IMR-90 (cell line): ENCODE measurements at regions not wholly inside any gene's neighbourhood (a gene's known extent, or its start where the extent isn't known, plus 50 kb on each side); places are given as distances from the start of the nearest gene placed in this dataset.

ENCODE experiments used
- ATAC-seq: fragments of 200-7000 bp; cut with Tn5 transposase; 2 replicates; pipeline ENCODE4 v1.9.1; 2020; ENCODE audit warnings: low read depth, mild to moderate bottlenecking, moderate library complexity
- BruUV-seq: library from RNA; stranded (reverse); fragments of 400-500 nt; replicated peaks from 2 replicates; lab custom pipeline; 2021; lab: Mats Ljungman, UMichigan
- CTCF ChIA-PET: fragments of 300-600 bp; formaldehyde crosslinking; extraction: SDS; loops from one replicate; lab custom pipeline; 2021; ENCODE audit warnings: antibody characterized with exemption; lab: Yijun Ruan, JAX
- POLR2A ChIA-PET: fragments of 300-600 bp; sonication (Branson Sonifier 250); formaldehyde crosslinking; loops from one replicate; lab custom pipeline; 2022; ENCODE audit warnings: antibody characterized with exemption; ENCODE audit not compliant: unreplicated experiment; lab: Charles Lee
- DNase-seq: peaks from one replicate; pipeline ENCODE4 v3.0.0; 2013
- H2AFZ ChIP-seq: replicated peaks from 2 replicates; pipeline ENCODE3; 2013; ENCODE audit warnings: low read length, mild to moderate bottlenecking; ENCODE audit not compliant: poor library complexity
- H2AK5ac ChIP-seq: 2 replicates; pipeline ENCODE4 v1.6.1; 2013; ENCODE audit warnings: low read depth, low read length, inconsistent platforms
- H2AK9ac ChIP-seq: replicated peaks from 2 replicates; pipeline ENCODE3; 2013; ENCODE audit warnings: mild to moderate bottlenecking, low read depth, low read length, moderate library complexity; ENCODE audit not compliant: poor library complexity
- H2BK120ac ChIP-seq: 2 replicates; pipeline ENCODE4 v1.6.1; 2013; ENCODE audit warnings: low read depth, low read length, inconsistent platforms
- H2BK15ac ChIP-seq: 3 replicates; pipeline ENCODE4 v1.6.1; 2013; ENCODE audit warnings: low read depth, low read length, inconsistent platforms
- H2BK20ac ChIP-seq: 2 replicates; pipeline ENCODE4 v1.6.1; 2013; ENCODE audit warnings: low read depth, mild to moderate bottlenecking, inconsistent platforms, low read length, moderate library complexity
- H2BK5ac ChIP-seq: 2 replicates; pipeline ENCODE4 v1.6.1; 2013; ENCODE audit warnings: mild to moderate bottlenecking, low read depth, low read length, inconsistent platforms; ENCODE audit not compliant: poor library complexity, severe bottlenecking
- H3K14ac ChIP-seq: replicated peaks from 2 replicates; pipeline ENCODE4 v1.6.1; 2013; ENCODE audit warnings: low read depth, low read length, inconsistent platforms
- H3K18ac ChIP-seq: 2 replicates; pipeline ENCODE4 v1.6.1; 2013; ENCODE audit warnings: low read depth, low read length, control low read depth
- H3K23ac ChIP-seq: 2 replicates; pipeline ENCODE4 v1.6.1; 2013; ENCODE audit warnings: low read depth, low read length, inconsistent platforms
- H3K27ac ChIP-seq: 2 replicates; pipeline ENCODE4 v1.5.1; 2013; ENCODE audit warnings: mild to moderate bottlenecking, control low read depth, low read length; ENCODE audit not compliant: insufficient read depth
- H3K27me3 ChIP-seq: 2 replicates; pipeline ENCODE4 v1.6.1; 2013; ENCODE audit warnings: low read length; ENCODE audit not compliant: control insufficient read depth, insufficient read depth
- H3K36me3 ChIP-seq: 2 replicates; pipeline ENCODE4 v1.6.1; 2013; ENCODE audit warnings: low read length, mixed read lengths; ENCODE audit not compliant: control insufficient read depth, insufficient read depth
- H3K4ac ChIP-seq: 2 replicates; pipeline ENCODE4 v1.6.1; 2013; ENCODE audit warnings: low read depth, low read length, inconsistent platforms
- H3K4me1 ChIP-seq: 2 replicates; pipeline ENCODE4 v1.6.1; 2013; ENCODE audit warnings: low read length, mixed read lengths; ENCODE audit not compliant: control insufficient read depth, insufficient read depth
- H3K4me2 ChIP-seq: 2 replicates; pipeline ENCODE4 v1.6.1; 2013; ENCODE audit warnings: low read depth, mild to moderate bottlenecking, control low read depth, low read length, moderate library complexity
- H3K4me3 ChIP-seq: 2 replicates; pipeline ENCODE4 v1.5.1; 2013; ENCODE audit warnings: low read depth, mild to moderate bottlenecking, control low read depth, low read length, moderate library complexity; ENCODE audit not compliant: insufficient read depth
- H3K56ac ChIP-seq: 2 replicates; pipeline ENCODE4 v1.6.1; 2013; ENCODE audit warnings: low read length, inconsistent platforms; ENCODE audit not compliant: insufficient read depth; ENCODE audit errors: extremely low read depth
- H3K79me1 ChIP-seq, 2 experiments: 2 replicates each; pipeline ENCODE4 v1.6.1; 2013; ENCODE audit warnings: low read length in 2 of 2, inconsistent platforms in 1 of 2, low read depth in 1 of 2
- H3K9ac ChIP-seq: 2 replicates; pipeline ENCODE4 v1.6.1; 2013; ENCODE audit warnings: low read depth, low read length, control low read depth
- H3K9me1 ChIP-seq: 2 replicates; pipeline ENCODE4 v1.6.1; 2013; ENCODE audit warnings: low read length, inconsistent platforms; ENCODE audit not compliant: insufficient read depth
- H3K9me3 ChIP-seq: 2 replicates; pipeline ENCODE4 v1.6.1; 2013; ENCODE audit warnings: low read length; ENCODE audit not compliant: control insufficient read depth, insufficient read depth
- H4K20me1 ChIP-seq: 2 replicates; pipeline ENCODE4 v1.6.1; 2013; ENCODE audit warnings: low read length, inconsistent platforms; ENCODE audit not compliant: insufficient read depth
- H4K5ac ChIP-seq: 2 replicates; pipeline ENCODE4 v1.6.1; 2013; ENCODE audit warnings: mild to moderate bottlenecking, low read depth, low read length, control low read depth
- H4K8ac ChIP-seq, 2 experiments: 2 replicates each; pipeline ENCODE4 v1.6.1; 2013; ENCODE audit warnings: low read depth in 2 of 2, low read length in 2 of 2, control low read depth in 1 of 2, inconsistent platforms in 1 of 2
- H4K91ac ChIP-seq: 2 replicates; pipeline ENCODE4 v1.6.1; 2013; ENCODE audit warnings: low read depth, low read length, inconsistent platforms; ENCODE audit not compliant: insufficient read depth
- BHLHE40 ChIP-seq: fragments of 150-350 bp; IDR thresholded peaks from 2 replicates; pipeline ENCODE4 v1.6.1; 2016; ENCODE audit warnings: mild to moderate bottlenecking, low read depth, low read length
- FOS ChIP-seq: fragments of 150-350 bp; IDR thresholded peaks from 2 replicates; pipeline ENCODE4 v1.6.1; 2016; ENCODE audit warnings: low read depth, low read length
- MAFK ChIP-seq: IDR thresholded peaks from 2 replicates; pipeline ENCODE4 v1.6.1; 2012; ENCODE audit warnings: low read depth, low read length, improper control_type of control experiment
- NFE2L2 ChIP-seq: fragments of 150-350 bp; IDR thresholded peaks from 2 replicates; pipeline ENCODE4 v1.6.1; 2016; ENCODE audit warnings: low read depth, mild to moderate bottlenecking, low read length
- RAD21 ChIP-seq: IDR thresholded peaks from 2 replicates; pipeline ENCODE4 v1.6.1; 2012; ENCODE audit warnings: low read length, improper control_type of control experiment
- SMC3 ChIP-seq: fragments of 150-350 bp; IDR thresholded peaks from 2 replicates; pipeline ENCODE4 v1.6.1; 2016; ENCODE audit warnings: low read depth, mild to moderate bottlenecking, antibody characterized with exemption, low read length, moderate library complexity
- USF2 ChIP-seq: fragments of 150-350 bp; IDR thresholded peaks from 2 replicates; pipeline ENCODE4 v1.6.1; 2017; ENCODE audit warnings: mild to moderate bottlenecking, antibody characterized with exemption, low read length, low read depth
- WGBS, 2 experiments: methylation state at CpG; one replicate each; pipeline versions ENCODE4 v1.1.5 to v1.1.7; 2013; ENCODE audit warnings: missing lambda C conversion rate in 2 of 2; ENCODE audit not compliant: insufficient read length in 1 of 2; ENCODE audit errors: extremely low coverage in 2 of 2; 5-methylcytosine and 5-hydroxymethylcytosine counted together
- dilution Hi-C: fragments of 300-500 bp; cut with HindIII; formaldehyde crosslinking; loops from one replicate; pipeline ENCODE4 v1.14.3; 2018; ENCODE audit warnings: low sequenced_read_pairs; ENCODE audit not compliant: unreplicated experiment
- in situ Hi-C: fragments of 300-500 bp; cut with MboI; formaldehyde crosslinking; loops from 3 replicates; pipeline ENCODE4 v1.14.3; 2019; ENCODE audit warnings: low sequenced_read_pairs, inconsistent platforms, mixed read lengths
- intact Hi-C: fragments of 100-400 bp; cut with micrococcal nuclease; formaldehyde crosslinking; loops from 2 replicates; pipeline ENCODE4 v1.10.0; 2022
- TF ChIP-seq, protein P1 (sequence below): conservative IDR thresholded peaks from 2 replicates; pipeline ENCODE4 v1.5.1; 2012; ENCODE audit warnings: mild to moderate bottlenecking, low read depth, low read length, improper control_type of control experiment

GRCh38 chr21:35962917-35963316 is 97.4 kb downstream of the SETD4 start:
- POLR2A ChIA-PET, result no interaction called here
- WGBS, 2 experiments, result no CpG with 5 or more reads among the region's 2 CpGs
- TF ChIP-seq BHLHE40 (no peak), SMC3 (no peak), RAD21 (no peak), MAFK (no peak), FOS (no peak), USF2 (no peak), NFE2L2 (no peak)
- TF ChIP-seq, protein P1, sequence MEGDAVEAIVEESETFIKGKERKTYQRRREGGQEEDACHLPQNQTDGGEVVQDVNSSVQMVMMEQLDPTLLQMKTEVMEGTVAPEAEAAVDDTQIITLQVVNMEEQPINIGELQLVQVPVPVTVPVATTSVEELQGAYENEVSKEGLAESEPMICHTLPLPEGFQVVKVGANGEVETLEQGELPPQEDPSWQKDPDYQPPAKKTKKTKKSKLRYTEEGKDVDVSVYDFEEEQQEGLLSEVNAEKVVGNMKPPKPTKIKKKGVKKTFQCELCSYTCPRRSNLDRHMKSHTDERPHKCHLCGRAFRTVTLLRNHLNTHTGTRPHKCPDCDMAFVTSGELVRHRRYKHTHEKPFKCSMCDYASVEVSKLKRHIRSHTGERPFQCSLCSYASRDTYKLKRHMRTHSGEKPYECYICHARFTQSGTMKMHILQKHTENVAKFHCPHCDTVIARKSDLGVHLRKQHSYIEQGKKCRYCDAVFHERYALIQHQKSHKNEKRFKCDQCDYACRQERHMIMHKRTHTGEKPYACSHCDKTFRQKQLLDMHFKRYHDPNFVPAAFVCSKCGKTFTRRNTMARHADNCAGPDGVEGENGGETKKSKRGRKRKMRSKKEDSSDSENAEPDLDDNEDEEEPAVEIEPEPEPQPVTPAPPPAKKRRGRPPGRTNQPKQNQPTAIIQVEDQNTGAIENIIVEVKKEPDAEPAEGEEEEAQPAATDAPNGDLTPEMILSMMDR, result no peak
- Histone ChIP-seq H3K18ac (no peak overlapping the region), H2AK9ac (no peak overlapping the region), H3K4me2 (no peak overlapping the region), H3K4me3 (no peak overlapping the region), H2BK15ac (no peak overlapping the region), H2BK120ac (no peak overlapping the region), H2AFZ (no peak overlapping the region), H2AK5ac (no peak overlapping the region), H4K91ac (no peak overlapping the region), H3K14ac (no peak overlapping the region), H4K5ac (no peak overlapping the region), H3K27ac (no peak overlapping the region), H2BK5ac (no peak overlapping the region), H3K27me3 (peaks cover 46% of the 10 kb centered on the region), H3K56ac (no peak overlapping the region), H4K20me1 (no peaks in the 10 kb centered on the region), H2BK20ac (no peak overlapping the region), H3K23ac (no peak overlapping the region), H3K9ac (no peak overlapping the region), H4K8ac (no peak overlapping the region), H3K4ac (no peak overlapping the region), H3K36me3 (no peaks in the 10 kb centered on the region), H3K9me1 (no peaks in the 10 kb centered on the region), H3K9me3 (peaks cover 3% of the 10 kb centered on the region; the same call in 1 of the 2 replicates), H3K4me1 (no peaks in the 10 kb centered on the region), H3K79me1 (no peaks in the 10 kb centered on the region)
- no peak for DNase-seq
- dilution Hi-C loops (no loop called here), in situ Hi-C loops (no loop called here), intact Hi-C loops (no loop called here)
- no TSS peak for BruUV-seq
- no peak for ATAC-seq
- CTCF ChIA-PET, result no interaction called here
